PC-3 (cell line): ENCODE measurements at regions not wholly inside any gene's neighbourhood (a gene's known extent, or its start where the extent isn't known, plus 50 kb on each side); places are given as distances from the start of the nearest gene placed in this dataset.

ENCODE experiments used
- ATAC-seq: fragments of 200-7000 bp; cut with Tn5 transposase; 2 replicates; pipeline ENCODE4 v1.9.1; 2020; ENCODE audit warnings: mild to moderate bottlenecking, moderate library complexity
- BruUV-seq: library from RNA; stranded (reverse); fragments of 400-500 nt; replicated peaks from 2 replicates; lab custom pipeline; 2021; lab: Mats Ljungman, UMichigan
- CTCF ChIA-PET: fragments of 300-600 bp; sonication (Branson Sonifier 250); formaldehyde crosslinking; loops from one replicate; lab custom pipeline; 2022; ENCODE audit warnings: antibody characterized with exemption; lab: Charles Lee
- POLR2A ChIA-PET: fragments of 300-600 bp; sonication (Branson Sonifier 250); formaldehyde crosslinking; loops from one replicate; lab custom pipeline; 2022; ENCODE audit warnings: antibody characterized with exemption; ENCODE audit not compliant: unreplicated experiment; lab: Charles Lee
- DNase-seq: peaks from one replicate; pipeline ENCODE4 v3.0.0-alpha.2; 2015
- H2AFZ ChIP-seq: fragments of 300-600 bp; sonication (generic); 2 replicates; pipeline ENCODE4 v1.6.0; 2016; ENCODE audit warnings: antibody characterized with exemption, low read length
- H3F3A ChIP-seq: fragments of 300-600 bp; sonication (generic); one replicate; pipeline ENCODE4 v1.6.0; 2017; ENCODE audit warnings: antibody characterized with exemption, low read length, control low read depth, mild to moderate bottlenecking; ENCODE audit not compliant: unreplicated experiment
- H3K27ac ChIP-seq: fragments of 300-600 bp; sonication (generic); 2 replicates; pipeline ENCODE4 v1.5.1; 2016; ENCODE audit warnings: mild to moderate bottlenecking, low read length
- H3K27me3 ChIP-seq: fragments of 300-600 bp; sonication (generic); 2 replicates; pipeline ENCODE4 v1.6.1; 2016; ENCODE audit warnings: low read length, mixed read lengths
- H3K36me3 ChIP-seq: fragments of 300-600 bp; sonication (generic); 2 replicates; pipeline ENCODE4 v1.6.1; 2016; ENCODE audit warnings: low read depth, mixed run types, low read length, mixed read lengths
- H3K4me1 ChIP-seq: fragments of 300-600 bp; sonication (generic); 2 replicates; pipeline ENCODE4 v1.5.1; 2016; ENCODE audit warnings: low read length; ENCODE audit not compliant: insufficient read depth
- H3K4me2 ChIP-seq: fragments of 300-600 bp; sonication (generic); 2 replicates; pipeline ENCODE4 v1.6.0; 2016; ENCODE audit warnings: low read length
- H3K4me3 ChIP-seq: fragments of 300-600 bp; sonication (generic); 2 replicates; pipeline ENCODE4 v1.5.1; 2016; ENCODE audit warnings: mild to moderate bottlenecking, low read length, mixed read lengths
- H3K79me2 ChIP-seq: fragments of 300-600 bp; sonication (generic); 2 replicates; pipeline ENCODE4 v1.6.1; 2017; ENCODE audit warnings: low read length, mixed read lengths
- H3K9ac ChIP-seq: fragments of 300-600 bp; sonication (generic); 2 replicates; pipeline ENCODE4 v1.6.0; 2016; ENCODE audit warnings: mild to moderate bottlenecking, low read length
- H3K9me2 ChIP-seq: fragments of 300-600 bp; sonication (generic); replicated peaks from 2 replicates; pipeline ENCODE4 v1.6.1; 2016; ENCODE audit warnings: mixed run types, low read length, mixed read lengths
- H3K9me3 ChIP-seq: fragments of 300-600 bp; sonication (generic); 2 replicates; pipeline ENCODE4 v1.6.1; 2016; ENCODE audit warnings: low read length, mixed read lengths
- H4K20me1 ChIP-seq: fragments of 300-600 bp; sonication (generic); 2 replicates; pipeline ENCODE4 v1.6.1; 2016; ENCODE audit warnings: low read length, mixed read lengths
- CTCF ChIP-seq: fragments of 300-600 bp; sonication (generic); conservative IDR thresholded peaks from 2 replicates; pipeline ENCODE4 v1.5.1; 2017; ENCODE audit warnings: antibody characterized with exemption, low read depth, mild to moderate bottlenecking, low read length
- EZH2 ChIP-seq: fragments of 300-600 bp; sonication (generic); IDR thresholded peaks from one replicate; pipeline ENCODE4 v1.6.1; 2017; ENCODE audit warnings: antibody characterized with exemption, mild to moderate bottlenecking, low read length; ENCODE audit not compliant: unreplicated experiment
- EZH2phosphoT487 ChIP-seq: fragments of 300-600 bp; sonication (generic); IDR thresholded peaks from 2 replicates; pipeline ENCODE4 v1.6.1; 2018; ENCODE audit warnings: mild to moderate bottlenecking, antibody characterized with exemption, low read length, borderline replicate concordance
- intact Hi-C: fragments of 100-400 bp; cut with micrococcal nuclease; formaldehyde crosslinking; loops from 2 replicates; pipeline ENCODE4 v1.9.0; 2023

GRCh38 chr1:115218034-115218405 lies 120.0 kb downstream of the NGF start:
- POLR2A ChIA-PET, result no interaction called here
- CTCF ChIA-PET, result no interaction called here
- BruUV-seq, result no TSS peak

GRCh38 chr1:115217150-115218033 lies 120.7 kb downstream of the NGF start:
- Histone ChIP-seq H3K4me3 (no peak overlapping the region), H3K27me3 (no peaks in the 10 kb centered on the region), H3K9me3 (no peaks in the 10 kb centered on the region), H4K20me1 (no peaks in the 10 kb centered on the region), H3K36me3 (no peaks in the 10 kb centered on the region), H2AFZ (no peak overlapping the region), H3K4me2 (peak overlapping the region; percentile 80), H3K27ac (peak overlapping the region; percentile 89), H3K79me2 (no peaks in the 10 kb centered on the region), H3F3A (no peaks in the 10 kb centered on the region), H3K9ac (no peak overlapping the region), H3K9me2 (no peaks in the 10 kb centered on the region), H3K4me1 (peaks cover 46% of the 10 kb centered on the region)
- intact Hi-C loops, result no loop called here
- no TSS peak for BruUV-seq
- ATAC-seq, result no peak
- POLR2A ChIA-PET, result no interaction called here
- DNase-seq, result no peak
- TF ChIP-seq CTCF, result no peak
- no peak for TF ChIP-seq EZH2phosphoT487
- TF ChIP-seq EZH2, result no peak
- CTCF ChIA-PET, result no interaction called here

More at GRCh38 chr1:115218034-115218405, 120.0 kb downstream of the NGF start:
- H3K27ac ChIP-seq, result no peak overlapping the region
- no peak overlapping the region for H3K4me2 ChIP-seq
- no peaks in the 10 kb centered on the region for H3K27me3 ChIP-seq
- no peak overlapping the region for H3K9ac ChIP-seq
- intact Hi-C loops, result no loop called here
- H3K4me3 ChIP-seq, result no peak overlapping the region
- H4K20me1 ChIP-seq, result no peaks in the 10 kb centered on the region
- TF ChIP-seq EZH2 (no peak), EZH2phosphoT487 (no peak)
- H3K79me2 ChIP-seq, result no peaks in the 10 kb centered on the region
- no peaks in the 10 kb centered on the region for H3K36me3 ChIP-seq
- ATAC-seq (no peak), DNase-seq (no peak)
- H3K9me3 ChIP-seq, result no peaks in the 10 kb centered on the region
- H3F3A ChIP-seq, result no peaks in the 10 kb centered on the region
- no peaks in the 10 kb centered on the region for H3K9me2 ChIP-seq
- peaks cover 53% of the 10 kb centered on the region for H3K4me1 ChIP-seq
- H2AFZ ChIP-seq, result no peak overlapping the region

GRCh38 chr1:115215703-115216521 lies 122.1 kb downstream of the NGF start:
- Histone ChIP-seq H3K9me3 (no peaks in the 10 kb centered on the region), H3F3A (peaks cover 2% of the 10 kb centered on the region), H3K9ac (peak overlapping the region; percentile 51), H3K36me3 (no peaks in the 10 kb centered on the region), H3K27ac (peak overlapping the region; percentile 89), H2AFZ (peak overlapping the region; percentile 51), H3K4me2 (peak overlapping the region; percentile 80), H3K4me1 (peaks cover 49% of the 10 kb centered on the region), H3K27me3 (no peaks in the 10 kb centered on the region), H3K4me3 (peak overlapping the region; percentile 50; the same call in 1 of the 2 replicates), H3K79me2 (no peaks in the 10 kb centered on the region), H3K9me2 (no peaks in the 10 kb centered on the region), H4K20me1 (no peaks in the 10 kb centered on the region)
- ATAC-seq (peak; percentile 93), DNase-seq (peak; percentile 81)
- ChIA-PET CTCF (no interaction called here), POLR2A (interaction anchor here (0.6 kb wide), 1 partner anchor 225 kb away, joined by 10 read pairs; no protein-coding TSS in a partner anchor)
- TF ChIP-seq EZH2 (no peak), EZH2phosphoT487 (no peak), CTCF (no peak)
- TSS peak; percentile 48 for BruUV-seq
- intact Hi-C loops, result no loop called here
